H9 (cell line): ENCODE measurements at regions not wholly inside any gene's neighbourhood (a gene's known extent, or its start where the extent isn't known, plus 50 kb on each side); places are given as distances from the start of the nearest gene placed in this dataset.

Source experiments
- DNase-seq: peaks from one replicate; pipeline ENCODE4 v3.0.0-alpha.2; 2017
- H2AFZ ChIP-seq: one replicate; pipeline ENCODE4 v1.6.1; 2013; ENCODE audit warnings: mild to moderate bottlenecking, low read length, control low read depth, moderate library complexity
- H2AK5ac ChIP-seq: 2 replicates; pipeline ENCODE4 v1.6.1; 2013; ENCODE audit warnings: low read length, control low read depth, mixed read lengths; ENCODE audit not compliant: insufficient read length
- H2BK120ac ChIP-seq: one replicate; pipeline ENCODE4 v1.6.1; 2013; ENCODE audit warnings: low read depth, mild to moderate bottlenecking, low read length, control low read depth, inconsistent platforms; ENCODE audit not compliant: poor library complexity, severe bottlenecking
- H2BK12ac ChIP-seq: 2 replicates; pipeline ENCODE4 v1.6.1; 2013; ENCODE audit warnings: low read length, control low read depth, mixed read lengths, low read depth; ENCODE audit not compliant: insufficient read length
- H2BK15ac ChIP-seq: 2 replicates; pipeline ENCODE4 v1.6.1; 2013; ENCODE audit warnings: low read depth, low read length, control low read depth
- H2BK20ac ChIP-seq: one replicate; pipeline ENCODE4 v1.6.1; 2013; ENCODE audit warnings: low read depth, mild to moderate bottlenecking, low read length, control low read depth, inconsistent platforms; ENCODE audit not compliant: poor library complexity, severe bottlenecking
- H2BK5ac ChIP-seq: 2 replicates; pipeline ENCODE4 v1.6.1; 2013; ENCODE audit warnings: low read length, control low read depth, mixed read lengths; ENCODE audit not compliant: insufficient read length
- H3K14ac ChIP-seq: 2 replicates; pipeline ENCODE4 v1.6.1; 2013; ENCODE audit warnings: low read length, control low read depth; ENCODE audit not compliant: insufficient read depth
- H3K18ac ChIP-seq: 2 replicates; pipeline ENCODE4 v1.6.1; 2013; ENCODE audit warnings: low read depth, mild to moderate bottlenecking, mixed read lengths, low read length, control low read depth; ENCODE audit not compliant: insufficient read length
- H3K23ac ChIP-seq: 2 replicates; pipeline ENCODE4 v1.6.1; 2013; ENCODE audit warnings: low read length, control low read depth, mixed read lengths, low read depth; ENCODE audit not compliant: insufficient read length
- H3K23me2 ChIP-seq: 2 replicates; pipeline ENCODE4 v1.6.1; 2013; ENCODE audit warnings: low read depth, mild to moderate bottlenecking, mixed read lengths, low read length, control low read depth; ENCODE audit not compliant: insufficient read length, poor library complexity, severe bottlenecking
- H3K27ac ChIP-seq: 2 replicates; pipeline ENCODE4 v1.5.1; 2013; ENCODE audit warnings: low read length, control low read depth, mixed read lengths, low read depth; ENCODE audit not compliant: insufficient read length
- H3K27me3 ChIP-seq: 2 replicates; pipeline ENCODE4 v1.6.1; 2013; ENCODE audit warnings: low read length, control low read depth, inconsistent platforms; ENCODE audit not compliant: insufficient read depth
- H3K4ac ChIP-seq: 2 replicates; pipeline ENCODE4 v1.6.1; 2013; ENCODE audit warnings: low read depth, mild to moderate bottlenecking, control low read depth, inconsistent platforms, low read length, moderate library complexity
- H3K4me1 ChIP-seq: 2 replicates; pipeline ENCODE4 v1.6.1; 2013; ENCODE audit warnings: low read length, control low read depth, inconsistent platforms; ENCODE audit not compliant: insufficient read depth
- H3K4me2 ChIP-seq: 2 replicates; pipeline ENCODE4 v1.6.1; 2013; ENCODE audit warnings: low read length, control low read depth, mixed read lengths; ENCODE audit not compliant: insufficient read length, insufficient read depth
- H3K56ac ChIP-seq: 2 replicates; pipeline ENCODE4 v1.6.1; 2013; ENCODE audit warnings: low read depth, mild to moderate bottlenecking, mixed read lengths, low read length, control low read depth; ENCODE audit not compliant: insufficient read length
- H3K79me1 ChIP-seq: 2 replicates; pipeline ENCODE4 v1.6.1; 2013; ENCODE audit warnings: low read depth, mild to moderate bottlenecking, moderate library complexity, low read length, control low read depth, inconsistent platforms; ENCODE audit not compliant: insufficient read depth, poor library complexity, severe bottlenecking
- H3K79me2 ChIP-seq: 2 replicates; pipeline ENCODE4 v1.6.1; 2013; ENCODE audit warnings: low read length, control low read depth, inconsistent platforms; ENCODE audit not compliant: insufficient read depth
- H3K9ac ChIP-seq: 2 replicates; pipeline ENCODE4 v1.6.1; 2013; ENCODE audit warnings: low read length, control low read depth, mixed read lengths; ENCODE audit not compliant: insufficient read length; ENCODE audit errors: extremely low read depth
- H3K9me3 ChIP-seq: one replicate; pipeline ENCODE4 v1.6.1; 2013; ENCODE audit warnings: low read depth, low read length, inconsistent platforms; ENCODE audit not compliant: control insufficient read depth
- H3T11ph ChIP-seq: one replicate; pipeline ENCODE4 v1.6.1; 2013; ENCODE audit warnings: mild to moderate bottlenecking, low read length, control low read depth, inconsistent platforms
- H4K20me1 ChIP-seq: one replicate; pipeline ENCODE4 v1.6.1; 2013; ENCODE audit not compliant: control insufficient read depth, insufficient read length, insufficient read depth
- H4K5ac ChIP-seq: 2 replicates; pipeline ENCODE4 v1.6.1; 2013; ENCODE audit warnings: low read depth, mild to moderate bottlenecking, mixed read lengths, low read length, control low read depth; ENCODE audit not compliant: insufficient read length
- H4K8ac ChIP-seq: replicated peaks from 2 replicates; pipeline ENCODE4 v1.6.1; 2013; ENCODE audit warnings: low read length, control low read depth, mixed read lengths, low read depth; ENCODE audit not compliant: insufficient read length
- H4K91ac ChIP-seq: 2 replicates; pipeline ENCODE4 v1.6.1; 2013; ENCODE audit warnings: low read depth, mild to moderate bottlenecking, moderate library complexity, mixed read lengths, low read length, control low read depth; ENCODE audit not compliant: insufficient read length
- H3K27ac Mint-ChIP-seq, 3 experiments: 2 replicates in 2 of 3; 3 replicates in 1 of 3; pipeline ENCODE4 v1.8.0; 2020 to 2021; ENCODE audit warnings: mixed read lengths in 3 of 3, mild to moderate bottlenecking in 1 of 3, moderate library complexity in 1 of 3
- H3K27me3 Mint-ChIP-seq: 2 replicates; pipeline ENCODE4 v1.8.0; 2021; ENCODE audit warnings: low read depth, mild to moderate bottlenecking, moderate library complexity, mixed read lengths
- H3K36me3 Mint-ChIP-seq, 3 experiments: 2 replicates in 2 of 3; 3 replicates in 1 of 3; pipeline ENCODE4 v1.8.0; 2020 to 2021; ENCODE audit warnings: low read depth in 3 of 3, mixed read lengths in 3 of 3; ENCODE audit not compliant: insufficient read depth in 1 of 3
- H3K4me1 Mint-ChIP-seq, 2 experiments: 2 replicates each; pipeline ENCODE4 v1.8.0; 2020; ENCODE audit warnings: mixed read lengths in 2 of 2
- H3K4me3 Mint-ChIP-seq, 2 experiments: 2 replicates in 1 of 2; 3 replicates in 1 of 2; pipeline ENCODE4 v1.8.0; 2020 to 2021; ENCODE audit warnings: mild to moderate bottlenecking in 2 of 2, mixed read lengths in 2 of 2, moderate library complexity in 1 of 2
- H3K9me3 Mint-ChIP-seq, 2 experiments: 2 replicates in 1 of 2; 3 replicates in 1 of 2; pipeline ENCODE4 v1.8.0; 2020; ENCODE audit warnings: mild to moderate bottlenecking in 2 of 2, mixed read lengths in 2 of 2, moderate library complexity in 1 of 2
- CTCF ChIP-seq: fragments of 200-600 bp; sonication (generic); conservative IDR thresholded peaks from 3 replicates; pipeline ENCODE4 v1.8.0; 2021; ENCODE audit warnings: antibody characterized with exemption, mild to moderate bottlenecking
- WGBS: extraction: QIAGEN DNeasy Blood & Tissue Kit; methylation state at CpG from one replicate; pipeline ENCODE4 v1.1.7; 2013; ENCODE audit warnings: missing lambda C conversion rate, low lambda C conversion rate, mixed read lengths; ENCODE audit not compliant: insufficient read length; ENCODE audit errors: extremely low coverage; 5-methylcytosine and 5-hydroxymethylcytosine counted together

- Mint-ChIP-seq H3K27me3 (no peaks in the 10 kb centered on the region), H3K4me3 (no peak overlapping the region), H3K9me3 (no peaks in the 10 kb centered on the region; a peak in 1 of 5 replicates), H3K36me3 (no peaks in the 10 kb centered on the region; a peak in 1 of 7 replicates), H3K4me1 (no peaks in the 10 kb centered on the region), H3K27ac (no peak overlapping the region)
- Histone ChIP-seq H3K27ac (no peak overlapping the region), H3K4me2 (no peak overlapping the region), H2BK12ac (no peak overlapping the region), H4K5ac (no peak overlapping the region), H3K9me3 (no peaks in the 10 kb centered on the region), H2BK20ac (no peak overlapping the region), H3K79me2 (no peaks in the 10 kb centered on the region), H2AK5ac (no peak overlapping the region), H3K18ac (no peak overlapping the region), H3K4me1 (no peaks in the 10 kb centered on the region), H3K14ac (no peak overlapping the region), H2AFZ (no peak overlapping the region), H4K8ac (no peak overlapping the region), H3K23ac (no peak overlapping the region), H3T11ph (no peak overlapping the region), H3K56ac (no peak overlapping the region), H3K27me3 (no peaks in the 10 kb centered on the region), H2BK120ac (no peak overlapping the region), H3K23me2 (no peaks in the 10 kb centered on the region), H4K20me1 (no peaks in the 10 kb centered on the region), H2BK15ac (no peak overlapping the region), H3K4ac (no peak overlapping the region), H3K79me1 (no peaks in the 10 kb centered on the region), H4K91ac (no peak overlapping the region), H2BK5ac (no peak overlapping the region), H3K9ac (no peak overlapping the region)
- no peak for DNase-seq
- no peak for TF ChIP-seq CTCF
- no CpG with 5 or more reads among the region's 3 CpGs for WGBS
These were observed 1675.9 kb upstream of the CELF4 start for GRCh38 chr18:39241534-39241933.
